Endothelial cell of umbilical vein (primary cell): ENCODE measurements at regions not wholly inside any gene's neighbourhood (a gene's known extent, or its start where the extent isn't known, plus 50 kb on each side); places are given as distances from the start of the nearest gene placed in this dataset.

Experiments used
- CTCF ChIP-seq, 2 donors: IDR thresholded peaks; 1 replicate in 1 of 2; 2 replicates in 1 of 2; pipeline ENCODE4 v1.5.1; 2011; ENCODE audit warnings: low read length in 2 of 2, mild to moderate bottlenecking in 2 of 2, moderate library complexity in 2 of 2, control low read depth in 1 of 2, inconsistent platforms in 1 of 2, low read depth in 1 of 2; ENCODE audit not compliant: insufficient read depth in 1 of 2; ENCODE audit errors: extremely low read depth in 1 of 2
- EZH2 ChIP-seq: IDR thresholded peaks from 2 replicates; pipeline ENCODE4 v1.6.1; 2012; ENCODE audit warnings: borderline replicate concordance, low read depth, mild to moderate bottlenecking, moderate library complexity, low read length, inconsistent platforms; ENCODE audit not compliant: severe bottlenecking
- JUN ChIP-seq: IDR thresholded peaks from 2 replicates; pipeline ENCODE4 v1.6.1; 2011; ENCODE audit warnings: borderline replicate concordance, low read depth; ENCODE audit not compliant: insufficient read length, insufficient read depth
- POLR2A ChIP-seq: IDR thresholded peaks from 2 replicates; pipeline ENCODE4 v1.6.1; 2012; ENCODE audit warnings: low read depth, mild to moderate bottlenecking, control low read depth, low read length
- POLR2AphosphoS5 ChIP-seq: IDR thresholded peaks from 2 replicates; pipeline ENCODE4 v1.6.1; 2012; ENCODE audit warnings: low read depth, mild to moderate bottlenecking, control low read depth, low read length, moderate library complexity; ENCODE audit not compliant: insufficient read depth
- TF ChIP-seq, protein P1 (sequence below): IDR thresholded peaks from 2 replicates; pipeline ENCODE4 v1.6.1; 2011; ENCODE audit not compliant: insufficient read depth, insufficient read length

GRCh38 chr4:157942017-157942416 is 230.8 kb downstream of the GASK1B start:
- TF ChIP-seq CTCF (IDR thresholded peaks at IDR 0.05; ENCODE audit: extremely low read depth in 1 of 2, insufficient read depth in 1 of 2, low read depth in 1 of 2, low read length in 2 of 2) (no peak), POLR2A (no peak), POLR2AphosphoS5 (no peak), EZH2 (no peak), JUN (no peak)
- TF ChIP-seq, protein P1, sequence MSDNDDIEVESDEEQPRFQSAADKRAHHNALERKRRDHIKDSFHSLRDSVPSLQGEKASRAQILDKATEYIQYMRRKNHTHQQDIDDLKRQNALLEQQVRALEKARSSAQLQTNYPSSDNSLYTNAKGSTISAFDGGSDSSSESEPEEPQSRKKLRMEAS: no peak
